ENCODE measurements at regions not wholly inside any gene's neighbourhood (a gene's known extent, or its start where the extent isn't known, plus 50 kb on each side); places are given as distances from the start of the nearest gene placed in this dataset.
A peak's percentile ranks its signal among the peaks of the same experiment; 100 is the strongest.

DNA sequence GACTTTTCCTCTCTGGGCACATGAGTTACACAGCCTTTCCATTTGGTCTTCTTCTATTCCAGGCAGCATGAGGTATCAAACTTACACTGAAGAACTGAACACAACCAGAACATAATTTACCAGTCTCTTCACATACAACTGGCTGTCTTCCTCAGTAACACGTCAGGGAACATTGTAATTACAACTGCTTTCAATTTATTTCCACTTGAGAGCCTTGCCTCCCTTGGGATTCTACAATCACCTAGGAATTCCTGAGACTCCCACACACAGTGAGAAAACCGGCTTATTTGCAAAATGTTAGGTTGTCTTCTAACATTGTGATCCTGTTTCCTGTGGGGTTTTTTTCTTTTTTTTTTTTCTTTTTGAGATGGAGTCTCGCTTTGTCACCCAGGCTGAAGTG, 149.9 kb downstream of the TMX3 start:
- DNase-seq (ENCODE audit: low spot score), result no peak
- Histone ChIP-seq H3K9ac (no peak overlapping the region), H3K9me3 (ENCODE audit: low read depth) (no peaks in the 10 kb centered on the region), H3K4me2 (no peak overlapping the region), H4K20me1 (ENCODE audit: low read depth) (no peaks in the 10 kb centered on the region), H3K4me1 (no peaks in the 10 kb centered on the region), H3K79me2 (ENCODE audit: low read depth) (no peaks in the 10 kb centered on the region), H3F3A (ENCODE audit: low read depth) (no peaks in the 10 kb centered on the region), H3K27ac (no peak overlapping the region), H3K27me3 (no peaks in the 10 kb centered on the region), H3K36me3 (no peaks in the 10 kb centered on the region), H2AFZ (replicated peaks) (no peak overlapping the region), H3K4me3 (no peak overlapping the region)
- no peak overlapping the region for H3K27ac Mint-ChIP-seq
- no peaks in the 10 kb centered on the region for H3K9me3 Mint-ChIP-seq
- no peaks in the 10 kb centered on the region for H3K27me3 Mint-ChIP-seq (ENCODE audit: insufficient read depth, low read depth)
- TF ChIP-seq, protein P1, sequence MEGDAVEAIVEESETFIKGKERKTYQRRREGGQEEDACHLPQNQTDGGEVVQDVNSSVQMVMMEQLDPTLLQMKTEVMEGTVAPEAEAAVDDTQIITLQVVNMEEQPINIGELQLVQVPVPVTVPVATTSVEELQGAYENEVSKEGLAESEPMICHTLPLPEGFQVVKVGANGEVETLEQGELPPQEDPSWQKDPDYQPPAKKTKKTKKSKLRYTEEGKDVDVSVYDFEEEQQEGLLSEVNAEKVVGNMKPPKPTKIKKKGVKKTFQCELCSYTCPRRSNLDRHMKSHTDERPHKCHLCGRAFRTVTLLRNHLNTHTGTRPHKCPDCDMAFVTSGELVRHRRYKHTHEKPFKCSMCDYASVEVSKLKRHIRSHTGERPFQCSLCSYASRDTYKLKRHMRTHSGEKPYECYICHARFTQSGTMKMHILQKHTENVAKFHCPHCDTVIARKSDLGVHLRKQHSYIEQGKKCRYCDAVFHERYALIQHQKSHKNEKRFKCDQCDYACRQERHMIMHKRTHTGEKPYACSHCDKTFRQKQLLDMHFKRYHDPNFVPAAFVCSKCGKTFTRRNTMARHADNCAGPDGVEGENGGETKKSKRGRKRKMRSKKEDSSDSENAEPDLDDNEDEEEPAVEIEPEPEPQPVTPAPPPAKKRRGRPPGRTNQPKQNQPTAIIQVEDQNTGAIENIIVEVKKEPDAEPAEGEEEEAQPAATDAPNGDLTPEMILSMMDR (IDR thresholded peaks at IDR 0.05), result no peak
- TF ChIP-seq EZH2phosphoT487 (IDR thresholded peaks at IDR 0.05), result no peak
- no peak for TF ChIP-seq EZH2 (IDR thresholded peaks at IDR 0.05)
- H3K36me3 Mint-ChIP-seq, result no peaks in the 10 kb centered on the region
- peaks cover 18% of the 10 kb centered on the region for H3K4me1 Mint-ChIP-seq
- no peak overlapping the region for H3K4me3 Mint-ChIP-seq

DNA sequence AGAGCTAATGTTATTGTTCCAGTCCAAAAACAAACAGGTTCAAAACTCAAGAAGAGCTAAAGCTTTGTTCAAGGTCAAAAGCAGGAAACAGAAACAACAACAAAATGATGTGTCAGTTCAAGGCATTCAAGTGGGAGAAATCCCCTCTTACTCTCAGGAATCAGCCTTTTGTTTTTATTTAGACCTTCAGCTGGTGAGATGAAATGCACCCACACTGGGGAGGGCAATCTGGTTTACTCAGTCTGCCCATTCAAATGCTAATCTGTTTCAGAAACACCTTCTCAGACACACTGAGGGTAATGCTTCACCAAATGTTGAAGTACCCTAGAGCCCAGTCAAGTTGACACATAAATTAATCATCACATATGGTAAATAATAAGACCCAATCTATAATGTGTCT, 150.6 kb downstream of the TMX3 start:
- DNase-seq (ENCODE audit: low spot score), result peak; percentile 5
- no peak overlapping the region for H3K4me2 ChIP-seq
- H3K27me3 ChIP-seq, result no peaks in the 10 kb centered on the region
- H3K9me3 ChIP-seq (ENCODE audit: low read depth), result no peaks in the 10 kb centered on the region
- Mint-ChIP-seq H3K27ac (no peak overlapping the region), H3K4me1 (peaks cover 18% of the 10 kb centered on the region), H3K36me3 (no peaks in the 10 kb centered on the region), H3K4me3 (no peak overlapping the region), H3K27me3 (ENCODE audit: insufficient read depth, low read depth) (no peaks in the 10 kb centered on the region), H3K9me3 (no peaks in the 10 kb centered on the region)
- TF ChIP-seq, protein P1 (IDR thresholded peaks at IDR 0.05), result no peak
- TF ChIP-seq EZH2phosphoT487 (IDR thresholded peaks at IDR 0.05), result no peak
- no peak for TF ChIP-seq EZH2 (IDR thresholded peaks at IDR 0.05)
- no peak overlapping the region for H3K27ac ChIP-seq
- no peaks in the 10 kb centered on the region for H3K79me2 ChIP-seq (ENCODE audit: low read depth)
- H3K4me1 ChIP-seq, result no peaks in the 10 kb centered on the region
- no peak overlapping the region for H3K4me3 ChIP-seq
- no peaks in the 10 kb centered on the region for H3F3A ChIP-seq (ENCODE audit: low read depth)
- no peaks in the 10 kb centered on the region for H4K20me1 ChIP-seq (ENCODE audit: low read depth)
- no peak overlapping the region for H2AFZ ChIP-seq (replicated peaks)
- no peak overlapping the region for H3K9ac ChIP-seq
- no peaks in the 10 kb centered on the region for H3K36me3 ChIP-seq

DNA sequence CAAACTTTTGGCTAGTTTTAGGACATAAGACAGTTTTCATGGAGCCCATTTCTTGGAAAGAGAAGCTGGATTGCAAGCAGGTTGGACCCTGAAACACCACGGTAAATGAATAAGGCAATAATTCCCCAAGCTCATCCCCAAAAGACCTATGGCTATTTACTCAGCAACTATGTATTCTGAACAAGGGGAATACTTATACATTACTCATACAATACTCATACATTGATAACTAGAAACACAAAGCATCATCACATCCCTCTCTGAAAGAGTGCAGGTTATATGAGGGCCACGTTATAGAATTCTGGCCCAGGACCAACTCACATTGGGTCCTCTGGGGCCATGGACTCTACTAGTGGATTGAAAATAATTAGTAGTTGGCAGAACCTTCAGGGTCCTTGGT, 154.8 kb downstream of the TMX3 start:
- no peak for DNase-seq (ENCODE audit: low spot score)
- Histone ChIP-seq H4K20me1 (ENCODE audit: low read depth) (no peaks in the 10 kb centered on the region), H3K9me3 (ENCODE audit: low read depth) (no peaks in the 10 kb centered on the region), H3K27me3 (no peaks in the 10 kb centered on the region), H3K36me3 (no peaks in the 10 kb centered on the region), H2AFZ (replicated peaks) (no peak overlapping the region), H3K79me2 (ENCODE audit: low read depth) (no peaks in the 10 kb centered on the region), H3K4me1 (no peaks in the 10 kb centered on the region), H3K9ac (no peak overlapping the region), H3F3A (ENCODE audit: low read depth) (no peaks in the 10 kb centered on the region), H3K4me3 (no peak overlapping the region), H3K4me2 (no peak overlapping the region), H3K27ac (no peak overlapping the region)
- peaks cover 18% of the 10 kb centered on the region for H3K4me1 Mint-ChIP-seq
- no peaks in the 10 kb centered on the region for H3K9me3 Mint-ChIP-seq
- H3K4me3 Mint-ChIP-seq, result no peak overlapping the region
- no peaks in the 10 kb centered on the region for H3K36me3 Mint-ChIP-seq
- H3K27ac Mint-ChIP-seq, result no peak overlapping the region
- no peak for TF ChIP-seq EZH2phosphoT487 (IDR thresholded peaks at IDR 0.05)
- TF ChIP-seq, protein P1 (IDR thresholded peaks at IDR 0.05), result no peak
- no peak for TF ChIP-seq EZH2 (IDR thresholded peaks at IDR 0.05)
- H3K27me3 Mint-ChIP-seq (ENCODE audit: insufficient read depth, low read depth), result no peaks in the 10 kb centered on the region

DNA sequence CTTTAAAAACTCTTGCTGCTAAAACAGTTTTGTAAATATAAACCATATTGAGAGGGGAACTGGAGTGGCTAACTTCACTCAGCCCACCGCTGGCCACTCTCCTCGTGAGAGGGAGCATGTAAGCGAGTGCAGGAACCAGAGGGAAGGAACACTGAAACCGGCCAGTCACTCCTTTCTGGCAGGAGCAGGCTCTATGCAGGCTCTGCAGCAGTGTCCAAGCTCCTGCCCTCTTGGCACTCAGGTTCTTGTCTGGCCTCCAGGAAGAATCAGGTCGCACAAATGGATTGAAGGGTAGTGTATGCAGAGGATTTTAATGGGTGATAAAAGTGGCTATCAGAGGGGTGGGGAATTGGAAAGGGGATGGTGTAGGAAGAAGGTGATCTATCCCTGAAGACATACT, 157.7 kb downstream of the TMX3 start:
- Histone ChIP-seq H3K79me2 (ENCODE audit: low read depth) (no peaks in the 10 kb centered on the region), H2AFZ (replicated peaks) (no peak overlapping the region), H3F3A (ENCODE audit: low read depth) (no peaks in the 10 kb centered on the region), H3K4me2 (no peak overlapping the region), H3K4me1 (no peaks in the 10 kb centered on the region), H3K27me3 (no peaks in the 10 kb centered on the region), H3K9me3 (ENCODE audit: low read depth) (no peaks in the 10 kb centered on the region), H4K20me1 (ENCODE audit: low read depth) (no peaks in the 10 kb centered on the region), H3K27ac (no peak overlapping the region), H3K4me3 (no peak overlapping the region), H3K36me3 (no peaks in the 10 kb centered on the region), H3K9ac (no peak overlapping the region)
- Mint-ChIP-seq H3K9me3 (no peaks in the 10 kb centered on the region), H3K27ac (no peak overlapping the region), H3K4me1 (peaks cover 3% of the 10 kb centered on the region), H3K4me3 (no peak overlapping the region), H3K36me3 (no peaks in the 10 kb centered on the region), H3K27me3 (ENCODE audit: insufficient read depth, low read depth) (no peaks in the 10 kb centered on the region)
- DNase-seq (ENCODE audit: low spot score), result no peak
- no peak for TF ChIP-seq EZH2phosphoT487 (IDR thresholded peaks at IDR 0.05)
- no peak for TF ChIP-seq EZH2 (IDR thresholded peaks at IDR 0.05)
- TF ChIP-seq, protein P1 (IDR thresholded peaks at IDR 0.05), result no peak
